HEK293T (cell line): ENCODE measurements at regions not wholly inside any gene's neighbourhood (a gene's known extent, or its start where the extent isn't known, plus 50 kb on each side); places are given as distances from the start of the nearest gene placed in this dataset.

Experiments
- ARNT ChIP-seq: fragments of 450-650 bp; IDR thresholded peaks from 2 replicates; pipeline ENCODE4 v1.6.1; 2017; ENCODE audit warnings: mild to moderate bottlenecking
- BHLHE40 ChIP-seq: fragments of 450-650 bp; IDR thresholded peaks from 2 replicates; pipeline ENCODE4 v1.6.1; 2016; ENCODE audit warnings: mild to moderate bottlenecking, moderate library complexity, borderline replicate concordance
- ELF4 ChIP-seq: fragments of 450-650 bp; IDR thresholded peaks from 2 replicates; pipeline ENCODE4 v1.6.1; 2017; ENCODE audit warnings: antibody characterized with exemption
- FOXA1 ChIP-seq: fragments of 450-650 bp; IDR thresholded peaks from 2 replicates; pipeline ENCODE4 v1.6.1; 2016; ENCODE audit warnings: mild to moderate bottlenecking
- FOXK2 ChIP-seq: fragments of 450-650 bp; IDR thresholded peaks from 2 replicates; pipeline ENCODE4 v1.6.1; 2016; ENCODE audit warnings: mild to moderate bottlenecking
- FOXM1 ChIP-seq: fragments of 450-650 bp; IDR thresholded peaks from 2 replicates; pipeline ENCODE4 v1.6.1; 2017; ENCODE audit warnings: mild to moderate bottlenecking, borderline replicate concordance
- SP1 ChIP-seq: fragments of 450-650 bp; IDR thresholded peaks from 2 replicates; pipeline ENCODE4 v1.6.1; 2017
- SUZ12 ChIP-seq: fragments of 450-650 bp; IDR thresholded peaks from 2 replicates; pipeline ENCODE4 v1.6.1; 2016; ENCODE audit warnings: mild to moderate bottlenecking
- TARDBP ChIP-seq: fragments of 450-650 bp; IDR thresholded peaks from 2 replicates; pipeline ENCODE4 v1.6.1; 2016

DNA sequence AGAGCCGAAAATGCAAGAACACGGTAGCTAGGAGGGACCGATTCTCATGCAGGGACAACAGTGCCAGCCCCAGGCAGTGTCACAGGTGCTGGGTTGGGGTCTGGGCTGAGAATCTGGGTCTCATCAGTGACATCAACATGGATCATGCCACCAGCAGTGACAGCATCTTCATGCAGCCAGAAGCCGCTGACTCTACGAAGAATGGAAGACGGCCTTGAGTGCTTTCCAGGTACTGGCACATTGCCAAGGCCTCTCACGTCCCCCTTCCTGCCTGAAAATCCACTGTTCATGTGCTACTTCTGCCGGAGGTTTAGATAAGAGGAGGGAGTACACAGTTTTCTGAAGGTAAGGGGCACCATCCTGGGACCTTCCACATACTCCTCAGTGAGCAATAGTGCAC lies 141.1 kb upstream of the FOXQ1 start:
- no peak for TF ChIP-seq SP1
- no peak for TF ChIP-seq TARDBP
- no peak for TF ChIP-seq FOXK2
- no peak for TF ChIP-seq FOXM1
- TF ChIP-seq ELF4 = no peak
- no peak for TF ChIP-seq ARNT
- no peak for TF ChIP-seq BHLHE40
- no peak for TF ChIP-seq FOXA1
- no peak for TF ChIP-seq SUZ12
